Activated T-cell treated with anti-CD3 and anti-CD28 coated beads, Interleukin-2, amount 50 U/mL, for 1 hour (primary cell): ENCODE measurements at regions not wholly inside any gene's neighbourhood (a gene's known extent, or its start where the extent isn't known, plus 50 kb on each side); places are given as distances from the start of the nearest gene placed in this dataset.
"Not testable (repeated sequence)": the region's sequence is repeated elsewhere in the genome, so short reads cannot be mapped to it uniquely, and the experiment has no call there.

Experiments
- DNase-seq: peaks from one replicate; pipeline ENCODE4 v3.0.0-alpha.2; 2020

- DNase-seq: not testable (repeated sequence)
Measured at GRCh38 chr7:35853194-35853593, 52.3 kb downstream of the SEPTIN7 start.

- DNase-seq: no peak
Measured at GRCh38 chr7:35854311-35854710, 53.5 kb downstream of the SEPTIN7 start.

GRCh38 chr7:35856175-35856574 lies 55.3 kb downstream of the SEPTIN7 start:
- no peak for DNase-seq

GRCh38 chr7:35860664-35861063 lies 59.8 kb downstream of the SEPTIN7 start:
- no peak for DNase-seq

GRCh38 chr7:35865287-35865686 lies 64.4 kb downstream of the SEPTIN7 start:
- no peak for DNase-seq

GRCh38 chr7:35866186-35866585 lies 65.3 kb downstream of the SEPTIN7 start:
- no peak for DNase-seq

GRCh38 chr7:35869117-35869516 lies 68.3 kb downstream of the SEPTIN7 start:
- DNase-seq: not testable (repeated sequence)

- DNase-seq: no peak
Measured at GRCh38 chr7:35869810-35870209, 69.0 kb downstream of the SEPTIN7 start.

GRCh38 chr7:35871856-35872255 lies 71.0 kb downstream of the SEPTIN7 start:
- DNase-seq: no peak

GRCh38 chr7:35874886-35875285 lies 74.0 kb downstream of the SEPTIN7 start:
- DNase-seq: no peak

- no peak for DNase-seq
Measured at GRCh38 chr7:35875292-35875691, 74.4 kb downstream of the SEPTIN7 start.

- DNase-seq: no peak
Measured at GRCh38 chr7:35878351-35878750, 77.5 kb downstream of the SEPTIN7 start.

- not testable (repeated sequence) for DNase-seq
Measured at GRCh38 chr7:35887430-35887829, 86.6 kb downstream of the SEPTIN7 start.

GRCh38 chr7:35889001-35889400 lies 88.1 kb downstream of the SEPTIN7 start:
- no peak for DNase-seq

- no peak for DNase-seq
Measured at GRCh38 chr7:35889870-35890269, 89.0 kb downstream of the SEPTIN7 start.

- no peak for DNase-seq
Measured at GRCh38 chr7:35891004-35891830, 90.4 kb downstream of the SEPTIN7 start.

- no peak for DNase-seq
Measured at GRCh38 chr7:35893649-35894048, 92.8 kb downstream of the SEPTIN7 start.

- no peak for DNase-seq
Measured at GRCh38 chr7:35894721-35895120, 93.9 kb downstream of the SEPTIN7 start.

- DNase-seq: no peak
Measured at GRCh38 chr7:35900651-35901050, 99.8 kb downstream of the SEPTIN7 start.

GRCh38 chr7:35905555-35905954 lies 104.7 kb downstream of the SEPTIN7 start:
- DNase-seq: no peak

GRCh38 chr7:35906191-35906908 lies 105.5 kb downstream of the SEPTIN7 start:
- peak; percentile 44 for DNase-seq

GRCh38 chr7:35908331-35909216 lies 107.7 kb downstream of the SEPTIN7 start:
- DNase-seq: no peak

GRCh38 chr7:35909870-35910357 lies 109.1 kb downstream of the SEPTIN7 start:
- DNase-seq: no peak
